ENCODE measurements at regions not wholly inside any gene's neighbourhood (a gene's known extent, or its start where the extent isn't known, plus 50 kb on each side); places are given as distances from the start of the nearest gene placed in this dataset.
"Not testable (repeated sequence)": the region's sequence is repeated elsewhere in the genome, so short reads cannot be mapped to it uniquely, and the experiment has no call there.

DNA sequence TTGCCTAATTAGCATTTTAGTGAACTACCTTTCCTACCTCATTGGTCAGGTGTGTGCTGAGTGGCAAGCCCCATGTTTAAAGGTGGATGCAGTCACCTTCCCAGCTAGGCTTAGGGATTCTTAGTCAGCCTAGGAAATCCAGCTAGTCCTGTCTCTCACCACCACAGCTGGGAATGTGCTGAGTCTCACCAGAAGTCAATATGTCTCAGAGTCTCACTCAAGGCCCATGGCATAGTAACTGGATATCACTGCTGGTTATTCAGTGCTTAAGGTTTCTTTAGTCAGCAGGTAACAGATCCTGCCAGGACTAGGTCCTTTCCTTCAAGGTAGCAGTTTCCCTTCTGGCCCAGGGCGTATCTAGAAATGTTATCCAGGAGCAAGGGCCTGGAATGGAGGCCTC lies 136.5 kb downstream of the COX18 start:
- ATAC-seq, result no peak
- WGBS, 2 donors, result 75 to 89% methylated on average over 1 of the region's 1 CpG

DNA sequence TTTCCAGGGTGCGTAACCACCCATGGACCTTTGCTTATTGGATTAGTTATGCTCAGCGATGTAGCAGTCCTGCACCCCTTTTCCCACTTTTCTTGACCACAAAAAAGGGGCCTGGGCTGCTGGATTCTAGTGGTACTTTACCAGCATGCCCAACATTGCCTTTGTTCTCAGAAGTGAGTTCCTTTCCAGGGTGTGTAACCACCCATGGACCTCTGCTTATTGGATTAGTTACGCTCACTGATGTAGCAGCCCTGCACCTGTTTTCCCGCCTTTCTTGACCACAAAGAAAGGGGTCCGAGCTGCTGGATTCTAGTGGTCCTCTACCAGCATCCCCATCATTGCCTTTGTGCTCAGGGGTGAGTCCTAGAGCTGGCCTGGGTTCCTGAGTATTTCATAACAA lies 138.2 kb downstream of the COX18 start:
- Histone ChIP-seq H3K4me1 (no peaks in the 10 kb centered on the region), H3K27me3 (no peaks in the 10 kb centered on the region), H3K36me3 (no peaks in the 10 kb centered on the region), H3K4me3 (no peak overlapping the region), H3K27ac (no peak overlapping the region), H3K9me3 (no peaks in the 10 kb centered on the region)
- DNase-seq (no peak), ATAC-seq (no peak)
- TF ChIP-seq, protein P1, sequence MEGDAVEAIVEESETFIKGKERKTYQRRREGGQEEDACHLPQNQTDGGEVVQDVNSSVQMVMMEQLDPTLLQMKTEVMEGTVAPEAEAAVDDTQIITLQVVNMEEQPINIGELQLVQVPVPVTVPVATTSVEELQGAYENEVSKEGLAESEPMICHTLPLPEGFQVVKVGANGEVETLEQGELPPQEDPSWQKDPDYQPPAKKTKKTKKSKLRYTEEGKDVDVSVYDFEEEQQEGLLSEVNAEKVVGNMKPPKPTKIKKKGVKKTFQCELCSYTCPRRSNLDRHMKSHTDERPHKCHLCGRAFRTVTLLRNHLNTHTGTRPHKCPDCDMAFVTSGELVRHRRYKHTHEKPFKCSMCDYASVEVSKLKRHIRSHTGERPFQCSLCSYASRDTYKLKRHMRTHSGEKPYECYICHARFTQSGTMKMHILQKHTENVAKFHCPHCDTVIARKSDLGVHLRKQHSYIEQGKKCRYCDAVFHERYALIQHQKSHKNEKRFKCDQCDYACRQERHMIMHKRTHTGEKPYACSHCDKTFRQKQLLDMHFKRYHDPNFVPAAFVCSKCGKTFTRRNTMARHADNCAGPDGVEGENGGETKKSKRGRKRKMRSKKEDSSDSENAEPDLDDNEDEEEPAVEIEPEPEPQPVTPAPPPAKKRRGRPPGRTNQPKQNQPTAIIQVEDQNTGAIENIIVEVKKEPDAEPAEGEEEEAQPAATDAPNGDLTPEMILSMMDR (IDR thresholded peaks at IDR 0.05), result no peak
- WGBS, 2 donors, result 88 to 89% methylated on average over 5 of the region's 5 CpGs
- intact Hi-C loops (cut with DNase I), result no loop called here

More for the DNA sequence above, 136.5 kb downstream of the COX18 start:
- Histone ChIP-seq H3K4me3 (no peak overlapping the region), H3K4me1 (no peaks in the 10 kb centered on the region), H3K27me3 (no peaks in the 10 kb centered on the region), H3K9me3 (no peaks in the 10 kb centered on the region), H3K36me3 (no peaks in the 10 kb centered on the region), H3K27ac (no peak overlapping the region)
- DNase-seq, result no peak
- intact Hi-C loops (cut with DNase I), result no loop called here
- TF ChIP-seq, protein P1 (IDR thresholded peaks at IDR 0.05), result no peak

DNA sequence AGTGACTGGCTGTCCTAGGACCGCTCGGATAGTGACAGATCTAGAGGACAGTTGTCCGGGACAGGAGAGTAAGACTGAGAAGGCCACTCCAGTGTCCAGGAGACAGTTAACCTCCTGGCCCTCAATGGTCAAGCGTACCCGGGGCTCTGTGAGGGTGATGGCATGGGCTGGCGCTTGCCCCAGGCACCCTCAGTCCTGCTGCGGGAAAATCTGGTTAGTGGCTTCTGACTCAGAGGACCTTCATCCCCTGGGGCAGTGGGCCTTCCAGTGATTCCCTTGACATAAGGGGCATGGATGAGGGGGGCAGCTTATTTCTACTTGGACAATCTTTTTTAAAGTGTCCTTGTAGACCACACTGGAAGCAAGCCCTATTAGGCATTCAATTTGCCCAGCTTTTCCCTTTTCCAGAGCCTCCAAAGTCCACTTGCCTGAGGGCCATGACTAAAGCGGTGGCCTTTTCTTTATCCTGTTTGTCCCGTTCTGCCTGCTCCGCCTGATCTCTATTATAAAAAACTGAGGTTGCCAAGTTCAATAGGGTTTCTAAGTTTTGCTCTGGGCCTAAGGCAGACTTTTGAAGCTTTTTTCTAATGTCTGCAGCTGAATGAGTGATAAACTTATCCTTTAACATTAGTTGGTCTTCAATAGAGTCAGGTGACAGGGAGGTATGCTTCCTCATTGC lies 139.8 kb downstream of the COX18 start:
- 87 to 95% methylated on average over 10 of the region's 10 CpGs for WGBS, 2 donors
- DNase-seq; H3K27me3 ChIP-seq; H3K36me3 ChIP-seq; H3K4me3 ChIP-seq; H3K27ac ChIP-seq; H3K9me3 ChIP-seq; intact Hi-C loops (cut with DNase I); ATAC-seq; H3K4me1 ChIP-seq: not testable (repeated sequence)

DNA sequence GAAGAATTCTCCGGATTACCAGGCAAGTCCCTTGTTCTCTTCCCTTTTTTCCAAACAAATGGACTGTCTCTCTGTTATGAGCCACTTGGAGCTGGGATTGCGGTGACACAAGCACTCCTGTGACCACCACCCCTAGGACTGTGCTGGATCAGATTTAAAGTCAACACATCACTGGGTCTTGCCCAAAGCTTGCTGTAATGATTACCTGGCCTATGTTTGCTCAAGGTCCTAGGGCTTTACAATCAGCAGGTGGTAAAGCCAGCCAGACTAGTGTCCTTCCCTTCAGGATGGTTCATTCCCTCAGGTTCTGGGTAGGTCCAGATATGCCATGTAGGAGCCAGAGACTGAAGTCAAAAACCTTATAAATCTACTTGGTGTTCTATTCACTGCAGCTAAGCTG lies 144.7 kb downstream of the COX18 start:
- 89 to 91% methylated on average over 2 of the region's 2 CpGs for WGBS, 2 donors
- Histone ChIP-seq H3K27me3 (no peaks in the 10 kb centered on the region), H3K9me3 (peaks cover 0 to 14% (median 0%) of the 10 kb centered on the region in 11 donors), H3K36me3 (no peaks in the 10 kb centered on the region), H3K27ac (no peak overlapping the region), H3K4me1 (no peaks in the 10 kb centered on the region), H3K4me3 (no peak overlapping the region)
- intact Hi-C loops (cut with DNase I), result no loop called here
- TF ChIP-seq, protein P1 (IDR thresholded peaks at IDR 0.05), result no peak
- DNase-seq (no peak), ATAC-seq (no peak)

DNA sequence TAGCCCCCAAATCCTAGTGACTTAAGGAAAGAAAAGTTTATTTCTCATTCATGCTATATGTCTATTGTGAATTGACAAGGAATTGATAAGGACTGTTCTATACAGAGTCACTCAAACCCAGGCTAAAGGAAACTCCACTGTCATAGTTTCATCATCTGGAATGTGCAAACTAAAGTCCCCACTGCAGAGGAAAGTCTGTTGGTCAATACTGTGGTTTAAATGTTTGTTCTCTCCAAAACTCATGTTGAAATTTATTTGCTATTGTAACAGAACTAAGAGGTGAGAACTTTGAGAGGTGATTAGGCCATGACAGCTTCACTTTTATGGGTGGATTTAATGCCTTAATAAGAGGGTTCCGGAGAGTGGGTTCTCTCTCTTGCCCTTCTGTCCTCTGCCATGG lies 149.6 kb downstream of the COX18 start:
- intact Hi-C loops (cut with DNase I), result loop anchor here in 1 of 10 donors (10.0 kb wide), 1 partner anchor 415 kb away; no protein-coding TSS in a partner anchor
- DNase-seq (no peak), ATAC-seq (no peak)
- Histone ChIP-seq H3K4me3 (no peak overlapping the region), H3K27me3 (no peaks in the 10 kb centered on the region), H3K27ac (no peak overlapping the region), H3K4me1 (no peaks in the 10 kb centered on the region), H3K36me3 (no peaks in the 10 kb centered on the region), H3K9me3 (peaks cover 0 to 12% (median 0%) of the 10 kb centered on the region in 11 donors)
- TF ChIP-seq, protein P1 (IDR thresholded peaks at IDR 0.05), result no peak
- 97 to 100% methylated on average over 1 of the region's 1 CpG for WGBS, 2 donors
